CD8-positive, alpha-beta memory T cell (primary cell): ENCODE measurements at regions not wholly inside any gene's neighbourhood (a gene's known extent, or its start where the extent isn't known, plus 50 kb on each side); places are given as distances from the start of the nearest gene placed in this dataset.
A peak's percentile ranks its signal among the peaks of the same experiment; 100 is the strongest.
"Not testable (repeated sequence)": the region's sequence is repeated elsewhere in the genome, so short reads cannot be mapped to it uniquely, and the experiment has no call there.

Experiments
- CTCF ChIA-PET: fragments of 350-600 bp; sonication (Branson Sonifier 250); formaldehyde crosslinking; loops from one replicate; lab custom pipeline; 2021; ENCODE audit warnings: antibody characterized with exemption; lab: Charles Lee
- POLR2A ChIA-PET: fragments of 350-600 bp; sonication (Branson Sonifier 250); formaldehyde crosslinking; loops from one replicate; lab custom pipeline; 2021; ENCODE audit warnings: antibody characterized with exemption; lab: Charles Lee
- DNase-seq, 5 donors: peaks; one replicate each; pipeline versions ENCODE4 v3.0.0 to v3.0.0-alpha.2; 2020 to 2022; ENCODE audit warnings: mixed read lengths in 1 of 5
- H3K27ac ChIP-seq: one replicate; pipeline ENCODE4 v1.7.0; 2013; ENCODE audit warnings: low read depth, mild to moderate bottlenecking, low read length, moderate library complexity
- H3K27me3 ChIP-seq: 2 replicates; pipeline ENCODE4 v1.7.0; 2013; ENCODE audit warnings: low read length, mild to moderate bottlenecking; ENCODE audit not compliant: insufficient read depth, poor library complexity, severe bottlenecking
- H3K36me3 ChIP-seq: 2 replicates; pipeline ENCODE4 v1.7.0; 2013; ENCODE audit warnings: mild to moderate bottlenecking, low read length, moderate library complexity; ENCODE audit not compliant: insufficient read depth
- H3K4me1 ChIP-seq: 2 replicates; pipeline ENCODE4 v1.7.0; 2013; ENCODE audit warnings: mild to moderate bottlenecking, low read length, moderate library complexity; ENCODE audit not compliant: insufficient read depth
- H3K4me3 ChIP-seq: 2 replicates; pipeline ENCODE4 v1.7.0; 2013; ENCODE audit warnings: mild to moderate bottlenecking, low read length
- H3K9me3 ChIP-seq: 2 replicates; pipeline ENCODE4 v1.7.0; 2013; ENCODE audit warnings: mild to moderate bottlenecking, low read length
- H3K27ac Mint-ChIP-seq, 8 donors: one replicate each; pipeline ENCODE4 v1.8.0; 2020 to 2021; ENCODE audit warnings: mixed read lengths in 8 of 8, mild to moderate bottlenecking in 6 of 8, inconsistent platforms in 3 of 8, moderate library complexity in 3 of 8
- H3K27me3 Mint-ChIP-seq, 2 donors: one replicate each; pipeline ENCODE4 v1.8.0; 2020 to 2021; ENCODE audit warnings: mixed read lengths in 2 of 2, mild to moderate bottlenecking in 1 of 2, moderate library complexity in 1 of 2
- H3K36me3 Mint-ChIP-seq, 3 donors: one replicate each; pipeline ENCODE4 v1.8.0; 2020 to 2021; ENCODE audit warnings: mixed read lengths in 3 of 3, inconsistent platforms in 1 of 3, mild to moderate bottlenecking in 1 of 3
- H3K4me1 Mint-ChIP-seq, 3 donors: one replicate each; pipeline ENCODE4 v1.8.0; 2020 to 2021; ENCODE audit warnings: mixed read lengths in 3 of 3, inconsistent platforms in 1 of 3, mild to moderate bottlenecking in 1 of 3
- H3K4me3 Mint-ChIP-seq, 7 donors: one replicate each; pipeline ENCODE4 v1.8.0; 2020 to 2021; ENCODE audit warnings: mixed read lengths in 7 of 7, mild to moderate bottlenecking in 6 of 7, moderate library complexity in 4 of 7, inconsistent platforms in 2 of 7
- H3K9me3 Mint-ChIP-seq, 5 donors: one replicate each; pipeline ENCODE4 v1.8.0; 2020 to 2022; ENCODE audit warnings: mixed read lengths in 5 of 5, mild to moderate bottlenecking in 3 of 5, moderate library complexity in 2 of 5, inconsistent platforms in 1 of 5

- H3K4me1 Mint-ChIP-seq, CTCF ChIA-PET, H3K9me3 ChIP-seq, H3K27ac ChIP-seq, H3K36me3 Mint-ChIP-seq, DNase-seq, POLR2A ChIA-PET, H3K4me1 ChIP-seq, H3K4me3 ChIP-seq, H3K27me3 ChIP-seq, H3K27ac Mint-ChIP-seq, H3K4me3 Mint-ChIP-seq, H3K36me3 ChIP-seq, H3K27me3 Mint-ChIP-seq: not testable (repeated sequence)
- peaks cover 5 to 26% (median 16%) of the 10 kb centered on the region in 5 donors for H3K9me3 Mint-ChIP-seq
These were observed 261.2 kb upstream of the TOM1L1 start for GRCh38 chr17:54639426-54639825.

GRCh38 chr17:54662978-54663876, 237.4 kb upstream of the TOM1L1 start:
- no peaks in the 10 kb centered on the region for H3K36me3 ChIP-seq
- Mint-ChIP-seq H3K27ac (no peak overlapping the region), H3K27me3 (no peaks in the 10 kb centered on the region), H3K36me3 (no peaks in the 10 kb centered on the region), H3K9me3 (peaks cover 3 to 12% (median 5%) of the 10 kb centered on the region in 5 donors), H3K4me1 (no peaks in the 10 kb centered on the region), H3K4me3 (no peak overlapping the region)
- POLR2A ChIA-PET: no interaction called here
- H3K27ac ChIP-seq: no peak overlapping the region
- no peak overlapping the region for H3K4me3 ChIP-seq
- H3K27me3 ChIP-seq: no peaks in the 10 kb centered on the region
- no peaks in the 10 kb centered on the region for H3K9me3 ChIP-seq
- DNase-seq: peak in 1 of 5 donors; percentile 26
- H3K4me1 ChIP-seq: no peaks in the 10 kb centered on the region
- CTCF ChIA-PET: no interaction called here

- Mint-ChIP-seq H3K4me3 (no peak overlapping the region), H3K36me3 (no peaks in the 10 kb centered on the region), H3K9me3 (peaks cover 0 to 7% (median 4%) of the 10 kb centered on the region in 5 donors), H3K27ac (no peak overlapping the region), H3K27me3 (no peaks in the 10 kb centered on the region), H3K4me1 (no peaks in the 10 kb centered on the region)
- no peak for DNase-seq
- Histone ChIP-seq H3K36me3 (no peaks in the 10 kb centered on the region), H3K27me3 (no peaks in the 10 kb centered on the region), H3K4me3 (no peak overlapping the region), H3K4me1 (no peaks in the 10 kb centered on the region), H3K9me3 (no peaks in the 10 kb centered on the region), H3K27ac (no peak overlapping the region)
- ChIA-PET POLR2A (no interaction called here), CTCF (no interaction called here)
These were observed 234.1 kb upstream of the TOM1L1 start for GRCh38 chr17:54666559-54666958.

GRCh38 chr17:54678158-54678557, 222.5 kb upstream of the TOM1L1 start:
- no peak overlapping the region for H3K27ac ChIP-seq
- no peak for DNase-seq
- Mint-ChIP-seq H3K9me3 (peaks cover 0 to 9% (median 4%) of the 10 kb centered on the region in 5 donors), H3K4me3 (no peak overlapping the region), H3K36me3 (no peaks in the 10 kb centered on the region), H3K27me3 (no peaks in the 10 kb centered on the region), H3K27ac (no peak overlapping the region), H3K4me1 (no peaks in the 10 kb centered on the region)
- no peaks in the 10 kb centered on the region for H3K9me3 ChIP-seq
- no peaks in the 10 kb centered on the region for H3K27me3 ChIP-seq
- no peaks in the 10 kb centered on the region for H3K36me3 ChIP-seq
- no peak overlapping the region for H3K4me3 ChIP-seq
- no peaks in the 10 kb centered on the region for H3K4me1 ChIP-seq
- ChIA-PET POLR2A (no interaction called here), CTCF (no interaction called here)

GRCh38 chr17:54680410-54680809, 220.2 kb upstream of the TOM1L1 start:
- no peak for DNase-seq
- Mint-ChIP-seq H3K4me1 (no peaks in the 10 kb centered on the region), H3K4me3 (no peak overlapping the region), H3K36me3 (no peaks in the 10 kb centered on the region), H3K9me3 (peaks cover 0 to 7% (median 3%) of the 10 kb centered on the region in 5 donors), H3K27me3 (no peaks in the 10 kb centered on the region), H3K27ac (no peak overlapping the region)
- ChIA-PET CTCF (no interaction called here), POLR2A (no interaction called here)
- Histone ChIP-seq H3K27ac (no peak overlapping the region), H3K9me3 (no peaks in the 10 kb centered on the region), H3K4me3 (no peak overlapping the region), H3K27me3 (no peaks in the 10 kb centered on the region), H3K36me3 (no peaks in the 10 kb centered on the region), H3K4me1 (no peaks in the 10 kb centered on the region)

GRCh38 chr17:54694287-54694887, 206.3 kb upstream of the TOM1L1 start:
- Mint-ChIP-seq H3K27ac (no peak overlapping the region), H3K27me3 (peaks cover 0 to 1% of the 10 kb centered on the region in 2 donors), H3K4me3 (no peak overlapping the region), H3K4me1 (no peaks in the 10 kb centered on the region), H3K36me3 (no peaks in the 10 kb centered on the region), H3K9me3 (peaks cover 0 to 8% (median 3%) of the 10 kb centered on the region in 5 donors)
- no peaks in the 10 kb centered on the region for H3K27me3 ChIP-seq
- H3K4me1 ChIP-seq: no peaks in the 10 kb centered on the region
- no peak for DNase-seq
- H3K9me3 ChIP-seq: no peaks in the 10 kb centered on the region
- POLR2A ChIA-PET: no interaction called here
- no peak overlapping the region for H3K27ac ChIP-seq
- H3K4me3 ChIP-seq: no peak overlapping the region
- no peaks in the 10 kb centered on the region for H3K36me3 ChIP-seq
- CTCF ChIA-PET: no interaction called here

- H3K9me3 ChIP-seq, H3K4me1 Mint-ChIP-seq, H3K27me3 ChIP-seq, H3K4me1 ChIP-seq, POLR2A ChIA-PET, H3K27ac Mint-ChIP-seq, H3K4me3 ChIP-seq, H3K36me3 ChIP-seq, CTCF ChIA-PET, H3K4me3 Mint-ChIP-seq, H3K27ac ChIP-seq, H3K36me3 Mint-ChIP-seq, DNase-seq, H3K27me3 Mint-ChIP-seq: not testable (repeated sequence)
- H3K9me3 Mint-ChIP-seq: peaks cover 10 to 16% (median 12%) of the 10 kb centered on the region in 5 donors
These were observed 187.9 kb upstream of the TOM1L1 start for GRCh38 chr17:54712798-54713197.

GRCh38 chr17:54718286-54718685, 182.4 kb upstream of the TOM1L1 start:
- peaks cover 0 to 1% (median 0%) of the 10 kb centered on the region in 3 donors for H3K36me3 Mint-ChIP-seq

More at GRCh38 chr17:54718286-54718685, 182.4 kb upstream of the TOM1L1 start:
- Mint-ChIP-seq H3K27me3 (no peaks in the 10 kb centered on the region), H3K4me3 (no peak overlapping the region), H3K4me1 (no peaks in the 10 kb centered on the region), H3K27ac (no peak overlapping the region), H3K9me3 (peaks cover 4 to 10% (median 8%) of the 10 kb centered on the region in 5 donors)
- no peak overlapping the region for H3K4me3 ChIP-seq
- no peak overlapping the region for H3K27ac ChIP-seq
- H3K9me3 ChIP-seq: no peaks in the 10 kb centered on the region
- no peaks in the 10 kb centered on the region for H3K27me3 ChIP-seq
- ChIA-PET POLR2A (no interaction called here), CTCF (no interaction called here)
- no peaks in the 10 kb centered on the region for H3K4me1 ChIP-seq
- DNase-seq: no peak
- H3K36me3 ChIP-seq: no peaks in the 10 kb centered on the region
